Kidney (tissue), 13 donors: ENCODE measurements at regions not wholly inside any gene's neighbourhood (a gene's known extent, or its start where the extent isn't known, plus 50 kb on each side); places are given as distances from the start of the nearest gene placed in this dataset.

Experiments used
- DNase-seq, 5 donors: peaks; one replicate each; pipeline ENCODE4 v3.0.0-alpha.2; 2013 to 2020
- FAIRE-seq: peaks from 2 replicates; lab custom pipeline; 2012; peaks lifted over from hg19 to GRCh38; lab: Jason Lieb, UNC
- H3K27ac ChIP-seq, 2 donors: one replicate each; pipeline ENCODE4 v1.7.0; 2013; ENCODE audit warnings: low read depth in 2 of 2, low read length in 2 of 2, inconsistent platforms in 1 of 2
- H3K27me3 ChIP-seq: one replicate; pipeline ENCODE4 v1.7.1; 2013; ENCODE audit warnings: low read length, inconsistent platforms; ENCODE audit not compliant: control insufficient read depth, insufficient read depth
- H3K36me3 ChIP-seq, 3 donors: one replicate each; pipeline versions ENCODE4 v1.7.0 to v1.7.1; 2013; ENCODE audit warnings: low read length in 3 of 3, control low read depth in 1 of 3, inconsistent platforms in 1 of 3; ENCODE audit not compliant: insufficient read depth in 3 of 3, control insufficient read depth in 2 of 3
- H3K4me1 ChIP-seq, 3 donors: one replicate each; pipeline versions ENCODE4 v1.7.0 to v1.7.1; 2013; ENCODE audit warnings: low read length in 3 of 3, inconsistent platforms in 1 of 3, low read depth in 1 of 3; ENCODE audit not compliant: control insufficient read depth in 2 of 3, insufficient read depth in 2 of 3
- H3K4me3 ChIP-seq, 3 donors: one replicate each; pipeline versions ENCODE4 v1.7.0 to v1.8.1; 2013; ENCODE audit warnings: low read length in 3 of 3, control low read depth in 1 of 3, inconsistent platforms in 1 of 3
- H3K9ac ChIP-seq, 3 donors: one replicate each; pipeline versions ENCODE4 v1.7.0 to v1.7.1; 2013; ENCODE audit warnings: low read length in 3 of 3, control low read depth in 1 of 3, inconsistent platforms in 1 of 3
- H3K9me3 ChIP-seq, 3 donors: one replicate each; pipeline versions ENCODE4 v1.7.0 to v1.7.1; 2013; ENCODE audit warnings: low read length in 3 of 3, control low read depth in 1 of 3, inconsistent platforms in 1 of 3; ENCODE audit not compliant: control insufficient read depth in 2 of 3, insufficient read depth in 1 of 3
- CTCF ChIP-seq: IDR thresholded peaks from 3 replicates; pipeline ENCODE4 v1.5.1; 2012; ENCODE audit warnings: mild to moderate bottlenecking, moderate library complexity, borderline replicate concordance; ENCODE audit not compliant: insufficient read depth; ENCODE audit errors: extremely low read depth
- intact Hi-C: fragments of 100-400 bp; cut with DNase I; formaldehyde crosslinking; loops from one replicate; pipeline ENCODE4 v1.11.1; 2022
- donor health status: control.
- donor health status: control.
- donor health status: control.
- donor health status: control.
- donor health status: control.
- donor health status: DM: yes; HTN: yes; CAD: no.
- donor health status: Normal renal cell carcinoma (clear cell type).

DNA sequence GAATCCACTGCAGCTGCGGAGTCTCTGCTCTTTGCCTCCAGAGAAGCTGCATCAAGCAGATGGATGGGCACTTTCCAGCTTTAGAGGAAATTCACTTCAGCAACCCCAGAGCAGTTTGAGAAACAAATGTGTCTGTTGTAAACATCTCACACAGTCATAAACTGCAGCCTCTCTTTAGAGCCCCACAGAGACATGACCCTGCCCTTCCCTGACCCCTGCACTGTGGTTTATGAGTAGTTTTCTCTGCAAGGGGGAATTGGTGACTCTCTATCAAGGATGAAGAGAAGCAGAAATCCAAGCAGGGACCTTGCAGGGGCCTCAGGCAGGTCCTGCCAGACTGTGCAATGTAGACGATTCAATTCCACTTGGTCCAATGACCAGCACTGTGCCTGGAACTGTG is 160.2 kb downstream of the SH2D4B start:
- H3K9ac ChIP-seq, result no peak overlapping the region
- no peaks in the 10 kb centered on the region for H3K27me3 ChIP-seq
- H3K36me3 ChIP-seq, result no peaks in the 10 kb centered on the region
- FAIRE-seq, result no peak
- H3K4me1 ChIP-seq, result no peaks in the 10 kb centered on the region
- no peaks in the 10 kb centered on the region for H3K9me3 ChIP-seq
- no peak for TF ChIP-seq CTCF
- no peak overlapping the region for H3K27ac ChIP-seq
- no peak overlapping the region for H3K4me3 ChIP-seq
- intact Hi-C loops, result no loop called here
- peak in 1 of 5 donors; percentile 33 for DNase-seq

- FAIRE-seq (no peak), DNase-seq (peak; percentile 87 to 92 (median 89))
- Histone ChIP-seq H3K4me3 (no peak overlapping the region), H3K9me3 (no peaks in the 10 kb centered on the region), H3K27me3 (no peaks in the 10 kb centered on the region), H3K36me3 (no peaks in the 10 kb centered on the region), H3K4me1 (no peaks in the 10 kb centered on the region), H3K9ac (no peak overlapping the region), H3K27ac (no peak overlapping the region)
- peak; percentile 77 for TF ChIP-seq CTCF
- intact Hi-C loops, result no loop called here
Measured at GRCh38 chr10:80699602-80700039, 161.9 kb downstream of the SH2D4B start.

- intact Hi-C loops, result no loop called here
- Histone ChIP-seq H3K27me3 (no peaks in the 10 kb centered on the region), H3K27ac (no peak overlapping the region), H3K9ac (no peak overlapping the region), H3K4me3 (no peak overlapping the region), H3K36me3 (no peaks in the 10 kb centered on the region), H3K4me1 (no peaks in the 10 kb centered on the region), H3K9me3 (no peaks in the 10 kb centered on the region)
- FAIRE-seq (no peak), DNase-seq (no peak)
- no peak for TF ChIP-seq CTCF
Measured at GRCh38 chr10:80700252-80700651, 162.6 kb downstream of the SH2D4B start.
